Stimulated activated CD8-positive, alpha-beta memory T cell treated with anti-CD3 and anti-CD28 coated beads, Interleukin-4, amount 100 ng/mL, for 48 hours (primary cell): ENCODE measurements at regions not wholly inside any gene's neighbourhood (a gene's known extent, or its start where the extent isn't known, plus 50 kb on each side); places are given as distances from the start of the nearest gene placed in this dataset.

Source experiments
- DNase-seq: peaks from one replicate; pipeline ENCODE4 v3.0.0-alpha.2; 2020

- no peak for DNase-seq
Observed at GRCh38 chr13:43985422-43986072, 105.8 kb downstream of the LACC1 start.

GRCh38 chr13:43986421-43986981 is 106.8 kb downstream of the LACC1 start:
- no peak for DNase-seq

GRCh38 chr13:43988302-43988701 is 108.6 kb downstream of the LACC1 start:
- DNase-seq = no peak

GRCh38 chr13:43990021-43990420 is 110.3 kb downstream of the LACC1 start:
- DNase-seq = no peak

- DNase-seq = no peak
Observed at GRCh38 chr13:43990829-43991228, 111.1 kb downstream of the LACC1 start.

GRCh38 chr13:43991773-43992201 is 112.1 kb downstream of the LACC1 start:
- DNase-seq = no peak

- no peak for DNase-seq
Observed at GRCh38 chr13:43992211-43992610, 112.5 kb downstream of the LACC1 start.

- no peak for DNase-seq
Observed at GRCh38 chr13:43994999-43995859, 115.5 kb downstream of the LACC1 start.

GRCh38 chr13:43996221-43996620 is 116.5 kb downstream of the LACC1 start:
- DNase-seq = no peak

- no peak for DNase-seq
Observed at GRCh38 chr13:44003481-44003880, 123.8 kb downstream of the LACC1 start.

GRCh38 chr13:44004878-44005277 is 125.2 kb downstream of the LACC1 start:
- no peak for DNase-seq

- DNase-seq = no peak
Observed at GRCh38 chr13:44007451-44007850, 127.7 kb downstream of the LACC1 start.

GRCh38 chr13:44011036-44011435 is 131.3 kb downstream of the LACC1 start:
- no peak for DNase-seq

- DNase-seq = no peak
Observed at GRCh38 chr13:44012910-44013757, 133.4 kb downstream of the LACC1 start.

GRCh38 chr13:44013758-44014291 is 134.1 kb downstream of the LACC1 start:
- no peak for DNase-seq

GRCh38 chr13:44014501-44014900 is 134.8 kb downstream of the LACC1 start:
- DNase-seq = no peak

GRCh38 chr13:44015118-44015517 is 135.4 kb downstream of the LACC1 start:
- DNase-seq = no peak

GRCh38 chr13:44015811-44016210 is 136.1 kb downstream of the LACC1 start:
- no peak for DNase-seq

GRCh38 chr13:44017756-44018309 is 138.1 kb downstream of the LACC1 start:
- DNase-seq = no peak

GRCh38 chr13:44019651-44020050 is 139.9 kb downstream of the LACC1 start:
- DNase-seq = no peak

- DNase-seq = no peak
Observed at GRCh38 chr13:44021422-44021821, 141.7 kb downstream of the LACC1 start.

GRCh38 chr13:44022196-44022595 is 142.5 kb downstream of the LACC1 start:
- DNase-seq = no peak
